ENCODE measurements at regions not wholly inside any gene's neighbourhood (a gene's known extent, or its start where the extent isn't known, plus 50 kb on each side); places are given as distances from the start of the nearest gene placed in this dataset.
A peak's percentile ranks its signal among the peaks of the same experiment; 100 is the strongest.

DNA sequence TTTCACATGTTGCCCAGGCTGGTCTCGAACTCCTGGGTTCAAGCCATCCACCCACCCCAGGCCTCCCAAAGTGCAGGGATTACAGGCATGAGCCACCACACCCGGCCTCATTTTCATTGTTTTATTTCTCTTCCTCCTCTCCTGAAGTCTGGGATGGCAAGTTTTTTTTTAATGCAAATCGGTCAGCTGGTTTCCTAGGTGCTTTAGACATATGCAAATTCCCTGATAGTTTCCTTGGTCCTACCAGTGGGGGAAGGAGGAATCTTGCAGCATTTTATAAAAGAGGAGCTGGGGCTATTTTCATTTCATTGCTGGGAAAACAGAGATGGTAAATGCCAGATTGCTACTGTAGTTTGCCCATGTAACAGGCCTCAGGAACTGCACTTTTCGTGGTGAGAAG lies 179.4 kb downstream of the ACTL7B start:
- no peak for DNase-seq (ENCODE audit: low spot score)

DNA sequence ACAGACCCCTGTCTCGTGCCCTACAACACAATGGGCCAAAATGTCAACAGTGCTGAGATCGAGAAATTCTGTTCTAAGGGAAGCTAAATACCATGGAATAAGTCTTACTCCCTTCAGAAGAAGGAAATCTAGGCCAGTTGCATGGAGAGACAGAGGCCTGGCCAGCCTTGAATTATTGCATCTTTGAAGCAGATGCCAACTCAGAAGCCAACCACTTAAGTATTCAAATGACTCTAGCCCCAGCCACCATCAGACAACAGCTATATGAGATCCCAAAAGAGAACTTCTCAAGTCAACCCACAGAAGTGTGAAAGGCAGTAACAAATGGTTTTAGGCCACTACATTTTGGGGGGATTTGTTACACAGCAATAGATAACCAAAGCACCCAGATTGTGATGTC lies 180.1 kb downstream of the ACTL7B start:
- DNase-seq (ENCODE audit: low spot score): no peak

DNA sequence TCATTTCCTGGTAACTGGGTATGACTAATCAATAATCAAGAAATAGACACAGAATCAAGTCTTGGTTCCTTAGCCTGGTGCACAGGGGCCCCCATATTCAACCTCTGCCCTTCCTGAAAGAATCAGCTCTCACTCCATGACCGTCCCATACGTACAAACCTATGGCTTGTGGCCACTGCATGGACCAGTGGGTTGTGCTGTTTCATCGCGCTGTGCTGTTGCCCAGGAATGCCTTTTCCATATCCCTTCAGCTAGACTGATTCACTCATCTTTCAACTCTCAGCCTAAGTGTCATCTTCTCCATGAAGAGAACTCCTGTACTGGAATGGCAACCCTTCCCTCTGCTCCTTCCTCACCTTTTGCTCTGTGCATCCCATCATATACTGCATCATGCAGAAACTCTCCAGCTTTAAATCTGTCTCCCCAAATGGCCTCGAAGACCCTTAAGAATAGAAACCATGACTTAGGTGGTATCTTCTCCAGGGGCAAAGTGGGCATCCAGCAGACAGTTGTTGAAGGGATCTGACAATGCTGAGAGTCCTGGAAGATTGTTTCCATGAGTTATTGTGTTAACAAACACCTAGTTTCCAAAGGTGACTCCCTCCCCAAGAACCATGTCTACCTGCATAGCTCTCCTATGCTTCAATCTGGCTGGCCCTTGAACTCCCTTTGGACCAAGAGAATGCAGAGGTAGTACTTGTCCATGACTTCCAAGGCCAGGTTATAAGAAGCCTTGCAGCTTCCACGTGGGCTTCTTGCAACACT lies 180.8 kb downstream of the ACTL7B start:
- no peak for DNase-seq (ENCODE audit: low spot score)

DNA sequence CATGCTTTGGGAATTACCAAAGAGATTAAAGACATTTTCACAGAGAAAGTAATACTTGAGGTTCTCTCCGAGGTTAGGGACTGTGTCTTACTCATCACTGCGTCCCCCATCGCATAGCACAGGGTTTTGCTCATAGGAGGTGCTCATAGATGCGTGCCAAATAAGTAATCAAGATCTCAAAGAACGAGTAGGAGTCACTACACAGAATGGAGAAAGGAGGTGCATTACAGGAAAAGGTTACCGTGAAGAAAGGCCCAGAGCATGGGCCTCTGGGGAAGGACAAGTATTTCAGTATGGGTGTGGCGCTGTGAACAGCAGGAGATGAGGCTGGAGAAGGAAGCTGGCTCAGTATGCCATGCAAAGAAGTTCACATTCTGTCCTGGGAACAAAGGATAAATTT lies 182.4 kb downstream of the ACTL7B start:
- no peak for DNase-seq (ENCODE audit: low spot score)

DNA sequence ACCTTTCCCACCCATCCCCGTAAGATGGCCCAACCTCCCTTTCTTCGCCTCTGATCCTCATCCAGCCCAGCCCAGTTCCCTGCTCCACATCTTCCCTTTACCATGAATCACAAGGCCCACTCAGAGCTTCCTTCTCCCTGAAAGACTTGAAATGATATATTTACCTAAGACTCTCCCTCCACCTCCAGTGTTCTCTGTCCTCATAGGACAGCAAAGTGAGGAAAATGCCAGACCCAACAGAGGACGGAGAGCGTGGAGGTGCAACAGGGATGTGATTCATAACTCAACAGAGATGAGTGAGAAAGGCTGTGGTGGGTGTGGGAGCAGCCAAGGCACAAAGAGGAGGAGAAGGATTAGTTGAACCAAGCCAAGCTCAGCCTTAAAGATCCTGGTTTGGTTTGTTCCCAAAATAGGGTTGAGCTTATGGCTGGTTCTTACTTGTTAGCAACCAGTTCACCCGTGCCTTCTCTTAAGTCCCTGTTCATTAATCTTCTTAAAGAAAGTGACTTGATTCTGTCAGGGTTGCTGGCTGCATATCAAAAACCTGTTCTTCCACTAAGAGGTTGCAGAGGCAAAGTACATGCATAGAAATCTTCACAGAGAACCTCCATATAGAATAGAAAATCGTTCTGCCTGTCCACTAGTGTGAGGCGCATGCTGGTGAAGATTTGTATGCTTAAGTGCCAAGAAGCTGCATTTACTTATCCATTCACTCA lies 183.2 kb downstream of the ACTL7B start:
- no peak for DNase-seq (ENCODE audit: low spot score)

DNA sequence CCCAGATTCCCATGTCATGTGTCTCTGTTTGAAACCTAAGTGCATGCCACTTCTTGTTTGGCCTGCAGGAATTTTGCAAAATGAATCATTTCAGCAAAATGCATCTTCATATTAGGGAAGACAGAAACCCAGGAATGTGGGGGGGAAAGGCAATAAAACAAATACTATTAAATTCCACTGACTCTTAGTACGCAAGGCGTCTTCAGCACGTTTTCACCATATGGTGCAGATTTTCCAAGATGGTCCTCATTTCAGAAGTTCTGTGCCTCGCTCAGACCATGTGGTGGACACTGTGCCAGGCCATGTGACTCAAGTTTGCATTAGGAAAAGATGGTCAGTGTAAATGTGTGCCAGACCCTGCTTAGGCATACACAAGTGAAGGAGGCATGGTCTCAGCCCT lies 184.0 kb downstream of the ACTL7B start:
- DNase-seq (ENCODE audit: low spot score): peak; percentile 11

DNA sequence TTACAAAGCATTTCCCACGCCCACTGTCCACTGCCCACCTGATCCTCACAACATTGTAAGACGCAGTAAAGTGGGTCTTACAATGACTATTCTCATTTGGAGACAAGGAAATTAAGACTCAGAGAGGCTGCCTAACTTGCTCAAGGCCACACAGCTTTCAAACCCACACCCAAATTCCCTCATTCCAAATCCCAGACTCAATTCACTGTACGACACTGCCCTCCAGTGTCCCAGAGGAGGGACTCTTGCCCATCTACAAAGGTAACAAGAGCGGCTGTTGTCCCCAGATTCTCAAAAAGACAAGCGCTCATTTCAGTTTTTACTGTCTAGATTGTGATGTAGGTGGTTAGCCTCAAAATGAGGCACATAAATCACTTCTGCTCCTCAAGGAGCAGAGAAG lies 184.6 kb downstream of the ACTL7B start:
- no peak for DNase-seq (ENCODE audit: low spot score)

DNA sequence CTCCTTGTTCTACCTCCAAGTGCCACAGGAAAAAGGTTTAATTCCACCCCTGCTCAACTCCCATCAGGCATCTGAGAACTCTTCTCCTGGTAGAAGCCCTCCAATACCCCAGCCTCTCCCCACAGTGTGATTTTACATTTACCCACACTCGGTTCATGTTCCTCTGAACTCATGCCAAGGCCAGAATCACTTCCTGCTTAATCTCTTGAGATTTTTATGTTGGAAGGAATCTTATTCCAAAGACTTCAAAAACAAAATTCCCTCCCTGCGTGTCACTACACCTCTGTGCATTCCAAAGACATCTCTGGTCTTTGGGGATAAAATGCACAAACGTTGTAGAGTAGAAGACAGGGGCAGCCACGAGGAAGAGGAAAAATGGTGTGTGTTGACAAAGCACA lies 186.8 kb downstream of the ACTL7B start:
- no peak for DNase-seq (ENCODE audit: low spot score)

DNA sequence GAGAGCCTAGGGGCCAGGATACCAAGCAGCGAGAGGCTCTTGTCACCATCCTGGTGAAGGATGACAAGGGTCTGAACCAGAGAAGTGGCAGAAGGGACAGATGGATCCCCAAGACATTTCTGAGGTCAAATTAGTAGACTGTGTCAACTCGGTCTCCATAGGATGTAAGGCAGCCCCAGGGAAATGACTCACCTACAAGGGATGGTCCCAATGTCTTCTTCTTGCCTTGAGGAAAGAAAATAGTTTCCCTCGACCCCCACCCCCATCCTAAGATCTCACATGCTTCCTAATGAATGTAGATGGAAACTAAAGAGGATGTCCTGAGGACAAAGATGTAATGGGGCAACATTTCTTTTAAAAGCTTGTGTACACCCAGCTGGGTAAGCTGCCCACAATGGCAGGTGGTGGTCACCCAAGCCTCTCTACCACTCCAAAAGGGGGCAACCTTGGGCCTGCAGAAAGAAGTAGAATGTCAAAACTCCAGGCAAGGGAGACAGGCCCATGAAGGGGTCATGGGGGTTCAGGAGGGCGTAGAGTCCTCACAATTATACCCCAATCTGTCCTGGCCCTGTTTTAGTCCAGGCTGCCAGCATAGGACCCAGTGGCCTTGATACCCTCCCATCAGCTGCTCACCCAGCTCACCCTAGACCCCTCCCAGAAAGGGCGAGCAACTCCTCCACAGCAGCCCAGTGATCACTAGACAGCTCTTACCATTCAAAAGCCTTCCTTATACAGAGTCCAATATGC lies 187.4 kb downstream of the ACTL7B start:
- no peak for DNase-seq (ENCODE audit: low spot score)

DNA sequence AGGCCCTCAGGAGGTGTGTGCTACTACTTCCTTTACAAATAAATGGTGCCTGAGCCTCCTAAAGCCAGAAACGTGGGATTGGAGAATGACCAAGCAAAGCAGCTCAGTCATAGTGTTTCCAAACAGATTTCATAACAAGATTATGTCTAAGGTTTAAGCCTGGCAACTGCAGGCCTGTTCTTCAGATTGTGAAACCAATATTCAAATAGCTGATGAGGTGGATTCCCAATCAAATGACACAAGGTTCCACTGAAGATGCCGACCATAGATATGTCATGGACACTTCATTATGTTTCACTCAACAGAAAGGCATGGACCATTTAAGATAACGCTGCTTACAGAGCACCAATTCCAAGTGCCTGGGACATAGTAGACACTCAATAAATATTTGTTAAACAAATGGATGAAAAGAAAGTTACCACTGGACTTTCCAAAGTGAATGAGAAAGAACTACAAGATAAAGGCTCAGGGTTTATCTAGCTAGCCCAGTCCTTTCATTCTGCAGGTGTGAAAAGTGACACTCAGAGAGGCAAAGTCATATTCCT lies 189.5 kb downstream of the ACTL7B start:
- no peak for DNase-seq (ENCODE audit: low spot score)

DNA sequence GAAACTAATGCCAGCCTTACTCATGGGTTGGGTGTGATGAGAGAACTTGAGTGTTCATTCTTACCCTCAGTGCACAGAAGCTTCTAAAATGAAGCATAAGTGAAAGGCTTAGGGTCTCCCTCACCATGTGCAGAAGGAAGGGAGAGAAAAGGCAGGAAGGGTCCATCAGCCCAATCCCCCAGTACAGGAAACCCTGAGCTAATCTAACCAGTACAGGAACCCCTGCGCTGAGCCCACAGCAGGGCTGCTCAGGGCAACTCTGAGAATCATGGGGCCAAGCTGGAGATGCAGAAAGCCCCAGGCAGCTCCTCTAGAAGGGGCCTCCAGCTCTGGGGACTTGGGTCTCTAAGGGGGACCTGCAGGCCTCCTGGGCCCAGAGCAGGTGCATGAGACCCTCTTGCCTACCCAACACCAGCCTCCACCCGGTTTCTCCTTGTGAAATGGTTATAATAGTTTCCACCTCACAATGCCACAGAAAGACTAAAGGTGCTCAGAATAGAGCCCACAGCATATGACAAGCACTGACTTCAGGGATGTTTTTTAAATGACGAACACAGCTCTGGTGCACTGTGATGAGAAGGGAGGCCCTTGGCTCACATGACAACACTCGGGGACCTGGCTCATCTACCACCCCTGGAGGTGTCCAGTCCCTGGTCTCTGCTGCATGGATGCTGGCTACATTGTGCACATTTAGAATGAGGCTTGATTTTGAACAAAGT lies 190.1 kb downstream of the ACTL7B start:
- no peak for DNase-seq (ENCODE audit: low spot score)

DNA sequence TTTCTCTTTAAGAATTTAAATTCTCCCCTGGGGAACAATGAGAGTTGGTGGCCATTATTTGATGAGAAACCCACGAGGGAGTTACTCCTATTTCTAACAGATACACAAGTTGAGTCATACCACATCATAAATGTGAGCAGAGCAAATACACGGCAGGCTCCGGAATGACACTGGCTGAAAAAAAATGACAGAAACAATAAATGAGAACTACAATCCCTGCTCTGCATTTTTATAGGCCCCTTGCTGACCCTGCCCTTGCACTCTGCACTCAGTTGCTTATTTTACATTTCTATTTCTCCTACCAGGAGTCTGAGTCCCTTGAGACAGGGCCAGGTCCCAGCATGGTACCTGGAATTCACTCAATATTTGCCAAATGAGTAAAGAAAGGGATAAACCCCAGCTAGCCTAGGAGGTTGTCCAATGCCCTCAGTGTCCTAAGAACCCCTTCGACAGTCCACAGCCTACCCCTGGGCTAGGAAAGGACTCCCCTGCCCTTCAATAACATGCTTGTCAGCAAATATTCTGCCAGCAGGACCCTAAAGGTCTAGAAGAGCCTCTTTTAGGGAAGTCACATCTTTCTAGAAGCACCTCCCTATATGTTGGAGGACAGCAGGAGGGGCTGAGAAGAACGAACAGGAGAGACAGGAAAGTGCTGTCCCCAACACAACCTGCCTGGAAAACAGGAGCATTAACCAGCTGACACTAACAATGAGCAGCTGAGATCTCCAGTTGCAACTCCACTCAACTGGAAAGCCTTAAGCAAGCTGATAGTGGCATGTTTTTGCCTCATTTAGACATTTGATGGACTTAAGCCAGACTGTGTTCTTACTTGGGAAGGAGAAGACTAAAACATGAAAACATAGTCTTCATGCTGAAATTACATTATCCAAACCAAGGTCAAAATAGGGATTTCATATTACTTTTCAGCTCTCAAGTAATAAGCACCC lies 191.2 kb downstream of the ACTL7B start:
- DNase-seq (ENCODE audit: low spot score): no peak

DNA sequence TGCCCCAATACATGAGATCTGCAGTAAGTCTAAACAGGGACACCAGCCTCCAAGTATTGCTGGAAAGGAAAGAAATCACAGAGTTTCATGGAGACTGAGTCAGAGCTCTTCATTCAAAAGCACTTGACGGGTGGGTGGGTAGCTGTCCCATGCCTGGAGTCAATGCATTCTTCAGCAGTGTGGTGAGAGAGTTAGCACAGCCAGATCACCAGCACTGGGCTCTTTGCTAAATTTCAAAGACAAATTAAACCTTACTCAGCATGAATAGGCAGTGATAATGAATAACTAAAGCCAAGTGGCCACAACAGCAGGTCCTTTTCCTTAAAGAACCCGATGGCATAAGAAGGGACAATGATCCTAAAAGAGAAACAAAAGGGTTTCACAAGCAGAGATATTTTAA lies 192.4 kb downstream of the ACTL7B start:
- DNase-seq (ENCODE audit: low spot score): no peak

DNA sequence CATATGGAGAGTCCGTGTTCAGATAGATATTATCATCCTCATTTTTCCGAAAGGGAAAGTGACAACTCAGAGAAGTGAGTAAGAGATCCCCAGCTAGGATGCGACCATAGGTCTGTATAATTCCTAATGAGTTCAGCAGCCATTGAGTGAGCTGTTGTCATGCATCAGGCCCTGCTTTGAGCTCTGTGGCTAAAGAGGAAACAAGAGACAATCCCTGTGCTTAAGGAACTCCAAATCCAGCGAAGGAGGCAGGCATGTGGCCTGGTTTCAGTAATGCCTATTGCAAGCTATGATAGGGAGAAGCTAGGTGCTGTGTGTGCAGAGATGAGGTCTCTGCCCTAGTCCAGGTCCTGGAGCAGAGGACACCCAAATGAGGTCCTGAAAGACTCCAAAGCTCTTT lies 192.8 kb downstream of the ACTL7B start:
- DNase-seq (ENCODE audit: low spot score): no peak

DNA sequence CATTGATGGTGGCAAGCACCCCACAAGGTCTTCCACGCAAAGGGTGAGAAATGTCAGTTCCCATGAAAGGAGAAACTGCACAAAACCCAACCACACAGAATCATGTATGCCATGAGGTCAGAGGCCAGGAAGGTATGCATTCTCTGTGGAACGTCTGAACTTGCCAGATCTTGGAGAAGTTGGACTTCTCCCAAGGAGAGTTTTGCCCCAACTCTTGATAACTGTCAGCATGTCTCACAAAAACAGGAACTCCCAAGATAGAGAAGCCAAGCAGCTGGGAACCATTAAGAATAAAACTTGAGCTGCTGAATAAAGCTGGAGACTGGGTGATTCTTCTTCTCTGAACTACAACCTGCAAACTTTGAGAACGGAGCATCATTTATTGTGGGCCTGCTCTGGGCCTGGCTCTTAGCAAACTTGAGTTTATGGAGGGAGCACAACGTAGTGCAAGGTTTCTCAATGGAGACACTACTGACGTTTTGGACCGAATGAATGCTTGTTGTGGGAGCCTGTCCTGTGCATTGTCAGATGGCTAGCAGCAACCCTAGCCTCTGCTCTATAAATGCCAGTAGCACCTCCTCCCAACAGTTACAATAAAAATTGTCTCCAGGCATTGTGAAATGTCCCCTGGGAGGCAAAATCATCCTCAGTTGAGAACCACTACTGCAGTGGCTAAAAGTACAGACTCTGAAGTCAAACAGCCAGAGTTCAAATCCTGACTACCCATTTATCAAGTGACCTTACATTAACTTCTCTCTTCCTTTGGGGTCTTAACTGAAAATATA lies 193.5 kb downstream of the ACTL7B start:
- no peak for DNase-seq (ENCODE audit: low spot score)

DNA sequence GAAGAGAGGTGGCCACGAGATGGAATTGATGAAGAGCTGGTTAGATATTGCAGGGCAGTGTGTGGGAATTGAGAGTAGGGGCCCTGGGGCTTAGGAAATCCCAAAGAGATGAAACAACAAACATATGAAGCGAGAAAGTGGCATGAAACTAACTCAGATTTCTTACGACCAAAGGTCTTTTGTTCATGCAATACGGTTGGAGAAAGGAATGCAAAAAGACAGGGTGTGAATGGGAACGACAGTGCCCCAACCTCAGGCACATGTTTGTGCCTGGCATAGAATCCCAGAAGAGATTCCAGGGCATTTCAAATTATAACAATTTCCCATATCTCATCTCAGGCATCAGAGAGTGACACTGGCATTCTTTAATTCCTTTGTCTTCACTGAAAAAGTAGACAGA lies 199.2 kb downstream of the ACTL7B start:
- DNase-seq (ENCODE audit: low spot score): no peak

DNA sequence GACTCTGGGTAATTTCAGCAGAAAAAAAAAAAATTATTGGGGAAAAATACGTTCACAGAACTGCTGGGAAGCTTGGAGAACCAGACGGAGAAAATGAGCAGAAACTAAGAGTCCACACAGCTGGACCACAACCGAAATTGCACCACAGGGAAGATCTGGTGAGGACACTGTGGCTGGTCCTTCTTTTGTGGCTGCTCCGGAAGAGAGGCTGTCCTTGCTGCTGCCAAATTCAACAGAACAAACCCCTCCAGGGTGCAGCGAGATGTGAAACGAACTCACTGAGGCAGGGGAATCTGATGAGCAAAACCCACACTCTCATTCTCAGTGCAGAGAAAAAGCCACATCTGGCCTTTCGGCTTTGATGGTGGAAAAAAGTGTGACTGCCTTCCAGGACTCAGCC lies 200.0 kb downstream of the ACTL7B start:
- no peak for DNase-seq (ENCODE audit: low spot score)

DNA sequence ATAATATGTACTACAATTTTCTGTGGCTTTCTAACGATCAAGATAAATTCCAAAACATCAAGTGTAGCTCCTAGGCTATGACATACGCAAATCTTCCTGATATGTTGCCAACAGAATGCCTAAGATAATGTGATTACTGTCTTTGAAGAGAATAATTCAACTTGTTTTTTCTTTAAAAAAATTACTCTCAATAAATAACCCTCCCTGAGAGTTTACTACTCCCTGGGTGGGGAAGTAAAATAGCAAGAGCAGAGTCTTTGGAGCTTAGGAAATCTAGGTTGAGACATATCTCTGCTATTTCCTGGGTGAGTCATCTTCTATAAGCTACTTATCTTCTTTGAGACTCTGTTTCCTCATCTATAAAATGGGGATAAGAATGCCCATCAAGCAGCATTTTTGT lies 201.2 kb downstream of the ACTL7B start:
- DNase-seq (ENCODE audit: low spot score): no peak

DNA sequence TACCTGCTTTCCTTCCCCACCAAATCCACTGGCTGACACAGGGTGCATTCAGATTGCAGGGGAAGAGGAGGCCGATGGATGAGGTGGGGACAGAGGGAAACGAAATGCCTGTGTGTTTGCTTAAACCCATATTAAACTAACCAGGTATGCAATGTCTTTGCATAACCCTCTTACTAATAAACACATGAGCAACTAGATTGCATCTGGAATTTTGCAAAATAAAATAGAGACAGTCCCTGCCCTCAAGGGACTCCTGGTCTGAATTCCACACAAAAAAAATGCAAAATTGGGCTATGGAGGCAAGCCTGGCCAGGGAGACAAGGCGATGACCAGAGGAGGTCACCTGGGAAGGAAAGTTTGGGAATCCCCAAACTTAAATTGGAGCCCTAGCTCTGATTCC lies 202.9 kb downstream of the ACTL7B start:
- DNase-seq (ENCODE audit: low spot score): no peak

DNA sequence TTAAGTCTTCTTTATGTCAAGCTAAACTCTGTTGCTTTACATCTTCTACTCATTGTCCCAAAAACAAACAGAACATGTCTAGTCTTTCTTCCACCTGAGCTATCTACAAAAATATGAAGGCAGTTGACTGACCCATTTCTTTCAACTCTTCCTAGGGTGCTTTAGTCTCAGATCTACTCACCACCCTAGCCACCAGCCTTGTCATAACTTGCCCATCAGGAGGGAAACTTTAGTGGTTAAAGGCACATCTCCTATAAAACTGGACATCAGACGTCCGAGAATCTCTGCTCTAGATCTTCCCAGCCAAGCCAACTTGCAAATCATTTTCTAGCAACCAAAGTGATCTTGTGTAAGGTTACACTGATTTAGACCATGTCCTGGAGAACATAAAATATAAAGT lies 205.0 kb downstream of the ACTL7B start:
- DNase-seq (ENCODE audit: low spot score): no peak
